ENCODE measurements at regions not wholly inside any gene's neighbourhood (a gene's known extent, or its start where the extent isn't known, plus 50 kb on each side); places are given as distances from the start of the nearest gene placed in this dataset.

DNA sequence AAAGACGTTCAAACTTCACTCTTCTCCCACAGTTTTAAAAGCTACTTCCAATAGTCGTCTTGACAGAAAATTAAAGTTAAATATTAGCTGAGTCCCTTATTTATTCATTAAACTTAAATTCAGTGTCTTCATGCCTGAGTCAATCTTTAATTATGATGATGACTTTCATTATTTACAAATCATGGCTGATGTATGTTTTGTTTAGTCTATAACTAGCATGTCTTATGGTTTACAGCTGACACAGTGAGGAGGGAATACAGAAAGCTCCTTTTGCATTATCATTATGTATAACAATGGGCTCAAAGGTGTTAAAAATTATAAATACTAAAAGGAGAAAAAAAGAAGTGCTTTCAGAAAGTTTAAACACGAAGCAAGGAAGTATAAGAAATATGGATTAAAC lies 1333.1 kb downstream of the CDH8 start:
- TF ChIP-seq, protein P1, sequence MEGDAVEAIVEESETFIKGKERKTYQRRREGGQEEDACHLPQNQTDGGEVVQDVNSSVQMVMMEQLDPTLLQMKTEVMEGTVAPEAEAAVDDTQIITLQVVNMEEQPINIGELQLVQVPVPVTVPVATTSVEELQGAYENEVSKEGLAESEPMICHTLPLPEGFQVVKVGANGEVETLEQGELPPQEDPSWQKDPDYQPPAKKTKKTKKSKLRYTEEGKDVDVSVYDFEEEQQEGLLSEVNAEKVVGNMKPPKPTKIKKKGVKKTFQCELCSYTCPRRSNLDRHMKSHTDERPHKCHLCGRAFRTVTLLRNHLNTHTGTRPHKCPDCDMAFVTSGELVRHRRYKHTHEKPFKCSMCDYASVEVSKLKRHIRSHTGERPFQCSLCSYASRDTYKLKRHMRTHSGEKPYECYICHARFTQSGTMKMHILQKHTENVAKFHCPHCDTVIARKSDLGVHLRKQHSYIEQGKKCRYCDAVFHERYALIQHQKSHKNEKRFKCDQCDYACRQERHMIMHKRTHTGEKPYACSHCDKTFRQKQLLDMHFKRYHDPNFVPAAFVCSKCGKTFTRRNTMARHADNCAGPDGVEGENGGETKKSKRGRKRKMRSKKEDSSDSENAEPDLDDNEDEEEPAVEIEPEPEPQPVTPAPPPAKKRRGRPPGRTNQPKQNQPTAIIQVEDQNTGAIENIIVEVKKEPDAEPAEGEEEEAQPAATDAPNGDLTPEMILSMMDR (IDR thresholded peaks at IDR 0.05), result no peak
- TF ChIP-seq POLR2A (IDR thresholded peaks at IDR 0.05), result no peak
- intact Hi-C loops (cut with DNase I; ENCODE audit: low total_unique reads), result no loop called here
- DNase-seq (ENCODE audit: low spot score in 2 of 2), result no peak
- 65 to 74% methylated on average over 3 of the region's 3 CpGs for WGBS, 2 donors
- H3K4me3 ChIP-seq (ENCODE audit: low read depth, poor library complexity, severe bottlenecking), result no peak overlapping the region

DNA sequence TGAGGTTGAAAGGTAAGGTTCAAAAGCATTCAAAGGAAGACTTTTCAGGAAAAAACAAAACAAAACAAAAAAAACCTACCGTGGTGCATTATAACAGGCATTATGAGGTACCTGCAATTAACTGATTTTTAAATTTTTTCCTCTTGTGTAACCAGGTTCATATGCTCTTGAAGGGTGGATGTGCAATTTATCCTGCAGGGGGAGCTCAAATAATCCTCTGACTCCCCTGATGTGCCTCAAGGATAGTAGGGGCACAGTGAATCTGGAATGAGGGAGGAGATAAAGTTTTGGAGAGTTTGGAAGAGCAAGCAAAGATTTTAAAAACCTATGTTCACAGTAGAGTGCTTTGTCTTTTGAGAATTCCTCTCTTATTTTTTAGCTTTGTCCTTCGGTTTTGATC lies 1349.4 kb downstream of the CDH8 start:
- 74 to 76% methylated on average over 2 of the region's 2 CpGs for WGBS, 2 donors
- no peak overlapping the region for H3K4me3 ChIP-seq (ENCODE audit: low read depth, poor library complexity, severe bottlenecking)
- intact Hi-C loops (cut with DNase I; ENCODE audit: low total_unique reads), result no loop called here
- DNase-seq (ENCODE audit: low spot score in 2 of 2), result no peak
- TF ChIP-seq, protein P1 (IDR thresholded peaks at IDR 0.05), result no peak
- TF ChIP-seq POLR2A (IDR thresholded peaks at IDR 0.05), result no peak

GRCh38 chr16:60684002-60684401 lies 1352.2 kb downstream of the CDH8 start:
- 36 to 45% methylated on average over 4 of the region's 4 CpGs for WGBS, 2 donors
- intact Hi-C loops (cut with DNase I; ENCODE audit: low total_unique reads), result no loop called here
- no peak for DNase-seq (ENCODE audit: low spot score in 2 of 2)
- H3K4me3 ChIP-seq (ENCODE audit: low read depth, poor library complexity, severe bottlenecking), result no peak overlapping the region
- TF ChIP-seq POLR2A (IDR thresholded peaks at IDR 0.05), result no peak
- TF ChIP-seq, protein P1 (IDR thresholded peaks at IDR 0.05), result no peak

GRCh38 chr16:60682219-60682618 lies 1354.0 kb downstream of the CDH8 start:
- DNase-seq (ENCODE audit: low spot score in 2 of 2), result no peak
- 45 to 57% methylated on average over 1 of the region's 1 CpG for WGBS, 2 donors
- intact Hi-C loops (cut with DNase I; ENCODE audit: low total_unique reads), result no loop called here
- no peak overlapping the region for H3K4me3 ChIP-seq (ENCODE audit: low read depth, poor library complexity, severe bottlenecking)
- TF ChIP-seq, protein P1 (IDR thresholded peaks at IDR 0.05), result no peak
- no peak for TF ChIP-seq POLR2A (IDR thresholded peaks at IDR 0.05)

DNA sequence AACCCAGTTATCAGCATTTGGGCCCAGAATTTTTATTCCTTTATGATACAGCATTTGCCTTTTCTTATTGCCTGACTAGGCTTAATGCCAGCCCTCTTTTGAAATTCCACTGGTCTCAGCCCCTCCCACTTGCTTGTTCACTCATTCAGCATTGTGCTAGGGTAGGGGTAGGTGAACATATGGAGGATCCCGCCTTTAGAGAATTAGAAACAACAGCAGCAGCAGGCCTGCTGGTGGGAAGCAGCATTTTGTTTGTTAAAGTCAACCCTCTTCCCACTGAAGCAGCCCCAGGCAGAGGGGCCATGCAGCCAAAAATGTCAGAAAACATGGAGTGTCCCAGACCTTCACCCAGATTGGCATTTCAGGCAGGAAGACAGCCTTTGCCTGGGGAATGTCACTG lies 1355.2 kb downstream of the CDH8 start:
- H3K4me3 ChIP-seq (ENCODE audit: low read depth, poor library complexity, severe bottlenecking), result no peak overlapping the region
- intact Hi-C loops (cut with DNase I; ENCODE audit: low total_unique reads), result no loop called here
- DNase-seq (ENCODE audit: low spot score in 2 of 2), result no peak
- WGBS, 2 donors, result 64 to 83% methylated on average over 1 of the region's 1 CpG
- TF ChIP-seq POLR2A (IDR thresholded peaks at IDR 0.05), result no peak
- TF ChIP-seq, protein P1 (IDR thresholded peaks at IDR 0.05), result no peak

- no peak overlapping the region for H3K4me3 ChIP-seq (ENCODE audit: low read depth, poor library complexity, severe bottlenecking)
- TF ChIP-seq, protein P1 (IDR thresholded peaks at IDR 0.05), result no peak
- no peak for TF ChIP-seq POLR2A (IDR thresholded peaks at IDR 0.05)
- no peak for DNase-seq (ENCODE audit: low spot score in 2 of 2)
- intact Hi-C loops (cut with DNase I; ENCODE audit: low total_unique reads), result no loop called here
These were observed 1361.2 kb downstream of the CDH8 start for GRCh38 chr16:60675022-60675421.

All from lower leg skin (tissue), 4 donors.